ENCODE measurements at regions not wholly inside any gene's neighbourhood (a gene's known extent, or its start where the extent isn't known, plus 50 kb on each side); places are given as distances from the start of the nearest gene placed in this dataset.
A peak's percentile ranks its signal among the peaks of the same experiment; 100 is the strongest.

DNA sequence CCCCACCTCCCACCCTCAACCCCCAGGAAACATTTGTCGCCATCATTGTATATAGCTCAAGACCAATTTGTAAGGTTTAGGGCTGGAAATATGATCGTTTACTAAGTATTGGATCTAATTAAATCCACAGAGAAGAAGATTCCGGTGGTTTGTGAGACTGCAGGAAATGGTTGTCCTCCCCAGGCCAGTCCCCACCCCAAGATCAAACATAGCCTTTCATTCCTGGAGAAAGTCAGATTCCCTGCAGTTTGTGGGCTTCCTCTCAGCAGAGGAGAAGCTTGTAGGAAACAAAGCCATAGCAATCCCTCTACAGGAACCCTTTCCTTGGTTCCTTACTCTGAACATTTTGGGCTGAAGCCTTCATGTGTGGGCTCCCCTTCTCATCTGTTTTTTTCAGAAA, 79.2 kb upstream of the TBCA start:
- in situ Hi-C loops (cut with MboI; ENCODE audit: low pct_unique_long_range_greater_than_20kb in 2 of 9, low sequenced_read_pairs in 9 of 9, unreplicated experiment in 9 of 9), result loop anchor here in 2 of 9 experiments (25.0 kb wide), 2 partner anchors 107 to 132 kb away; no protein-coding TSS in a partner anchor
- Histone ChIP-seq H3K4me3 (no peak overlapping the region), H3K27ac (no peak overlapping the region), H3K4me1 (replicated peaks in 1 of 2) (peaks cover 17 to 19% of the 10 kb centered on the region in 2 donors)
- WGBS, 10 experiments, result 0 to 77% (median 47%) methylated on average over 1 to 3 of the region's 3 CpGs; no CpG with 5 or more reads in 1 of the 10 experiments
- no peak for ATAC-seq (replicated peaks in 6 of 8)

DNA sequence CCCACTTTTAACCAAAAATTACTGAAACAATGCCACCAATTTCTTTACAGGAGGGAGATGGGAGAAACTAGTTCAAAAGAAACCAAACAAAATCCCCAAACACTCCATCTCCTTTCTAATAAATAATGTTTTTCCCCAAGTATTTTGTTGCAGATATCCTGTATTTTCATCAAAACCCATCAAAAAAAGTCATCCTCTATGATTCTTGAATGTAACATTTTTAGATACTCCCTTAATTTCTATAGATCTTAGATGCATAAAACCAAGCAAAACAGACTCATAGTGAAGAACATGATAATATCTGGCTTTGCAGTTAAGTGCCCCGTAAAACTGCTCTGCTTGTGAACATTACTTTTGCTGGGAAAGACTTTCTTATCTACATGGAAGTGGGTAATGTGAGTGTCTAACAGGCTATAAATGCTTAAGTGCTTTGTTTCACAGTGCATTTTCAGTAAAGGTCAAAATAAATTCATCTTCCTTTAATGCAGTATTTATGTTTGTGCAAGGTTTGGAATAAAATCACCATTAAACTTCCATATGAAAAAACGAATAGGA, 77.3 kb upstream of the TBCA start:
- H3K4me1 ChIP-seq (replicated peaks in 1 of 2), result peaks cover 18 to 21% of the 10 kb centered on the region in 2 donors
- no peak overlapping the region for H3K27ac ChIP-seq
- WGBS, 10 experiments, result 4 to 60% (median 31%) methylated on average over 1 to 2 of the region's 2 CpGs; no CpG with 5 or more reads in 1 of the 10 experiments
- H3K4me3 ChIP-seq, result no peak overlapping the region
- ATAC-seq (replicated peaks in 6 of 8), result no peak
- in situ Hi-C loops (cut with MboI; ENCODE audit: low pct_unique_long_range_greater_than_20kb in 2 of 9, low sequenced_read_pairs in 9 of 9, unreplicated experiment in 9 of 9), result loop anchor here in 2 of 9 experiments (25.0 kb wide), 2 partner anchors 109 to 134 kb away; no protein-coding TSS in a partner anchor

DNA sequence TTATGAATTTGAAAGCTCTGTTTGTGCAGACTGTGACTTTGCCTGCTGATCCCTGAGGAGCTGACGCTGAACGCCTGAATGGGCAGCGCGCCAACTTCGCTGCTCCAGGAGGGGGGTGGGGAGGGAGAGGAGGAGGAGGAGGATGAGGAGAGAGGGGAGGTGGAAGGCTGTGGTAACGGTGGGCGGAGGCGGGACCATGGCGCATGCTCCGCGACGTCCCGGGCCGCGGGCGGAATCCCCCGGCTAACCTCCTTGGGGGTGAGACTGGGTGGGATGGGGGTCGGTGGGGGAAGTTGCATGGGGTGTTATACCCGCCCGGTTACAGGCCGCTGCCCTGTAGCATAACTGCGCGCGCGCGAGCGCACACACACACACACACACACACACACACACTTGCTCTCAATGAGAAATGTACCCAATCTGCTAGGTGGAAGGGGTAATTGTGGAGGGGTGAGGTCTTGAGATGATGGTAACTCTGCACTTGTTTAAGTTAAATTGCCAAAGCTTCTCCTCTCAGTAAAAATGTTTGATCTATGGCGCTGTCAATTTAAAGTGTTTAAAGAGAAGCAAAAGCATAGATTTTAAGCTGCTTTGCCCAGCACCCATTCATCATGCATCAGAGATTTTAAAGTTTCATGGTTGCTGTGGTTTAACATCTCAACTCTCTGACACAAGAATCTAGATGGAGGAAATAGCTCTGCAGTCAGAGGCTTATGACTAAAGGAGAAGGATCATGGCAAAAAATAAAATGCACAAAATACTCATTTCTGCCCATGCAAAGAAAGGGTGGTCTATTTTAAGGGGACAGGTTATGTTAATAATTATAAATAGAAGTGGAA, 76.6 kb upstream of the TBCA start:
- peak in 6 of 8 experiments; percentile 17 to 62 (median 26) for ATAC-seq (replicated peaks in 6 of 8)
- in situ Hi-C loops (cut with MboI; ENCODE audit: low pct_unique_long_range_greater_than_20kb in 2 of 9, low sequenced_read_pairs in 9 of 9, unreplicated experiment in 9 of 9), result loop anchor here in 2 of 9 experiments (25.0 kb wide), 2 partner anchors 110 to 135 kb away; no protein-coding TSS in a partner anchor
- WGBS, 10 experiments, result 0 to 80% (median 33%) methylated on average over 1 to 5 of the region's 28 CpGs; no CpG with 5 or more reads in 3 of the 10 experiments
- Histone ChIP-seq H3K4me1 (replicated peaks in 1 of 2) (peaks cover 21 to 24% of the 10 kb centered on the region in 2 donors), H3K27ac (no peak overlapping the region), H3K4me3 (peak overlapping the region; percentile 9 to 37 (median 27))

DNA sequence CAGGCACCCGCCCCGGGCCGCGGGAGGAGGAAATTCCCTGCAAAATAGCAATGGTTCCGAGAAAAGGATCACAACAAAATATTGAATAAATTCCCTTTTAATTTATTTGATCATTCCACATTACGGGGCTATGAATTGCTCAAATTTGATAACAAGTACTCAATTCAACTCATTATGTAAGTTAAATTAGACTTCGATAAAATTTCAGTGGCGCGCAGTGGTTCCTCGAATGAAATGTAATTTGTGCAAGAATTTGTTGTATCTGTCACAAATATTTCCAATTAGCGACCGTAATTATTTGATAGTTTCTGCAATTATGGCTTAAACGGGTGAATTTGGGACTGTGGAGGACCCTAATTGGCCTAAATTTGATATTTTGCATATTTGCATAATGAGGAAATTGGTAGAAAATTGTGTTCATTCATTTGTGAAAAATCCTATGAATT, 76.0 kb upstream of the TBCA start:
- Histone ChIP-seq H3K27ac (no peak overlapping the region), H3K4me1 (replicated peaks in 1 of 2) (peaks cover 27 to 30% of the 10 kb centered on the region in 2 donors), H3K4me3 (peak overlapping the region; percentile 11 to 37 (median 27))
- in situ Hi-C loops (cut with MboI; ENCODE audit: low pct_unique_long_range_greater_than_20kb in 2 of 9, low sequenced_read_pairs in 9 of 9, unreplicated experiment in 9 of 9), result loop anchor here in 2 of 9 experiments (25.0 kb wide), 2 partner anchors 110 to 135 kb away; no protein-coding TSS in a partner anchor
- no peak for ATAC-seq (replicated peaks in 6 of 8)
- 0 to 4% (median 1%) methylated on average over 3 to 12 of the region's 13 CpGs; no CpG with 5 or more reads in 2 of the 10 experiments for WGBS, 10 experiments

DNA sequence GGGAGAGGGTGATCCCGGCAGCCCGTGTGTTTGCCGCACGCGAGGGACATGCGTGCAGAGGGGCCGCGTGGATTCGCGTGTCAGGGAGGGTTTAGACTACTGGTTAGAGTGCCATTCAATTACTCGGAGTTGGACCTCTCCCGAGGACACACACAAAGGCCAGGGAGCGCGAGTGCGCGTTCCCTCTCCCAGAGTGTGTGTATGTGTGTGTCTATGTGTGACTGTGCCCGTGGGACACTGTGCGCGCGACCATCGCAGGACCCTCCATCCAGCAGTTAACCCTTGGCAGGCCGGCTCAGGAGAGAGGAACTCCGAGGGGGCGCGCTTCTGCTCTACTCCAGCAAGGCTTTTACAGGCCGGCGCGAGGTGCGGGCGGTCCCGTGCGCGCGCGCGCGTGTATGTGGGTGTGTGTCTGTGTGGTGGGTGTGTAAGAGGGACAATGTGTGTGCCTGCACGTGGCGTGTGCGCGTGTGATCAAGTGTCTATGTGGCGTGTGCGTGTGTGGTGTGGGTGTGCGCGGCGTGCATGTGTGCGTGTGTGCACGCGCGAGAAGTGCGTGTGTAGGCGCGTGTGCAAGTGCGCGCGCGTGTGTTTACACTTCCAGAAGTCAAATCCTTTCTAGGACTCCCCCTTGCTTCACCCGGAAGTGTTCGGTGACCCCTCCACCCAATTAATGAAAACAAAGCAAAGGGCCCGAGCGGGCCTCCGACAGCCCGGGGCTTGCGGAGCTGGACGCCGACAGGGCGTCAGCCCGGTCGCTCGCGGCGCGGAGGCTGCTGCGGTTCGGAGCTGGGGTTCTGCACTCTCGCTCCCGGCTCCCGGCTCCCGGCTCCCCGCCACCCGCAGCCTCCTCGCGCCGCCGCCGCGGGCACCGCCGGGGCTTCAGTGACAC, 75.3 kb upstream of the TBCA start:
- Histone ChIP-seq H3K27ac (no peak overlapping the region), H3K4me3 (peak overlapping the region; percentile 11 to 37 (median 27)), H3K4me1 (replicated peaks in 1 of 2) (peaks cover 33 to 37% of the 10 kb centered on the region in 2 donors)
- ATAC-seq (replicated peaks in 6 of 8), result peak in 6 of 8 experiments; percentile 15 to 73 (median 37)
- 0 to 53% (median 6%) methylated on average over 2 to 31 of the region's 89 CpGs; no CpG with 5 or more reads in 4 of the 10 experiments for WGBS, 10 experiments
- in situ Hi-C loops (cut with MboI; ENCODE audit: low pct_unique_long_range_greater_than_20kb in 2 of 9, low sequenced_read_pairs in 9 of 9, unreplicated experiment in 9 of 9), result loop anchor here in 2 of 9 experiments (25.0 kb wide), 2 partner anchors 111 to 136 kb away; no protein-coding TSS in a partner anchor

DNA sequence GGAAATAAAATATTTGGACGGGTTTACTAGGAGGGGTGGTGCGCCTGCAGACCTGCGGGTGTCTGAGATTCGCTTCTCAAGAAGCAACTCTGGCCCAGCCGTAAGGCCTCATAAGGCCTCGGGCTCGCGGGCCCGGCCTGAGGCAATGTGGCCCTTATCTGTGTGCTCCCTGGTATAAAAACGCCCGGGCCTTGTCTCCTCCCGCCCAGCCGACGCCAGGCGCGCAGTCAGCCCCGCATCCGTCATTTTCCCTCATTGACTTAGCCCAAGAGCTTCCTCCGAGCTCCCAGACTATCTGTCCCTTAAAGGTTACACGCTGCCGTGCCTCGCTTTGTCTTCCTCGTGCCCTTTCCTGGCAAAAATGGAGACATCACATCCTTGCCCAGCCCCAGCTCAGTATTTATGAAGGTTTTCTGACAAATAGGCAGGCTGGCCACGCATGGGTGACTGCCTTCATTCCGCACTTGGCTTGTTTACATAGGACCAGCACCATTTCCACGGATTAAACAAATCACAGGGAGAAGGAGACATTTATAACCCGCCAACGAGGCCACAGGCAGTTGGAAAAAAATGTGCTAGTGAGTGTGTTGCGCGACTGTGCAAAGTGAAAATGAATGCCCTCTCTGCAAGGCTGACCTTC, 74.5 kb upstream of the TBCA start:
- Histone ChIP-seq H3K4me1 (replicated peaks in 1 of 2) (peaks cover 35 to 40% of the 10 kb centered on the region in 2 donors), H3K4me3 (peak overlapping the region in 1 of 5 donors; percentile 22), H3K27ac (no peak overlapping the region)
- in situ Hi-C loops (cut with MboI; ENCODE audit: low pct_unique_long_range_greater_than_20kb in 2 of 9, low sequenced_read_pairs in 9 of 9, unreplicated experiment in 9 of 9), result loop anchor here in 2 of 9 experiments (25.0 kb wide), 2 partner anchors 112 to 137 kb away; no protein-coding TSS in a partner anchor
- 0 to 94% (median 27%) methylated on average over 1 to 20 of the region's 30 CpGs for WGBS, 10 experiments
- ATAC-seq (replicated peaks in 6 of 8), result peak in 2 of 8 experiments; percentile 8 to 11

DNA sequence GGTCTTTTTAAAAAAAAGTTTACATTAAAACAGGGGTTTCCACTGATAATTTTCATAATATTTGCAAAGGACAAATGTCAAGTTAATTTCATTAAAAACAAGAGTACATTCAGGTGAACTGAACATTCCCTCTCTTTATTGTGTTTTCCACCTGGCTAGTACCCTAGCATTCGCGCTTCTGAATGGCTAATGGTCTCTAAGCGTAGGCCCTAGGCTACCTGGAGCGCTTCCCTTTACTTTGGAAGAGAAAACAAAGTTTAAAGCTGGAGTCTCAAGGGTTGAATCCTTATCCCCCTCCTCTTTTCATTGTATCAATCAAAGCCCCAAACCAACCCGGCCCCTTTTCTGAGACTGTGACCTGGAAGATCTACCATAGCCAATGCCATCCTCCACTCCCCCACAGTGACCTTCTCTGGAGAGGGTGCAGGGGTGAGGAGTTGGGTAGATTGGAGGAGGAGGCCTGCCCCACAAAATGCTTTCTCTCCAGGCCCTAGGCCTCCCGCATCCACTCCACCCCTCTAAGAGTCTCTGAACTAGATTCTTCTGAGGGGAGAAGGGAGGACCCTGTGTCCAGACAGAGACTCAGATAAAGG, 73.3 kb upstream of the TBCA start:
- WGBS, 10 experiments, result 33 to 100% (median 58%) methylated on average over 1 to 5 of the region's 6 CpGs; no CpG with 5 or more reads in 5 of the 10 experiments
- no peak for ATAC-seq (replicated peaks in 6 of 8)
- Histone ChIP-seq H3K27ac (no peak overlapping the region), H3K4me1 (replicated peaks in 1 of 2) (peaks cover 40% of the 10 kb centered on the region in 2 donors), H3K4me3 (no peak overlapping the region)
- in situ Hi-C loops (cut with MboI; ENCODE audit: low pct_unique_long_range_greater_than_20kb in 2 of 9, low sequenced_read_pairs in 9 of 9, unreplicated experiment in 9 of 9), result loop anchor here in 1 of 9 experiments (25.0 kb wide), 1 partner anchor 212 kb away; the partner anchor contains the start of gene OTP

DNA sequence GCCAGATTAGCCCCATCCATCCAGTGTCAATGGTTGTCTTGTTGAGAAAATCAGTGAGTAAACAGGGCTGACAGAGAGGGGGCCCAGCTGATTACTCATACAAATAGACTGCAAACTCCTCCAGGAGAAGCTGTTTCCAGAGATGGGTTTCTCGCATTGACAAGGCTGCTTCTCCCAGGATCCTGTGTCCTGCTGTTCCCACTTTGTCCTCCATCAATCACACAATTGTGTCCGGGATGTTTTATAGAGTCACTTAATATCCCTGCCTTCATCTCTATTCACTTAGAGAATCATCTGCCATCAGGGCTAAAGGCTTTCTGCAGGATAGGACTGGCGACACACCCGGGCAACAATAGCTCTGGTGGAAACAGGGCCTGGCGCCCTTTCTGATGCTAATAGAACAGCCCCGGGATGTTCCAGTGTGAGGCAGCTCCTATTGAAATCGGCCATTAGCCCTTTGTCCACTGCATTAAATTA, 71.7 kb upstream of the TBCA start:
- WGBS, 10 experiments, result 0 to 100% (median 14%) methylated on average over 1 to 4 of the region's 7 CpGs; no CpG with 5 or more reads in 1 of the 10 experiments
- peak in 5 of 8 experiments; percentile 87 to 90 (median 88) for ATAC-seq (replicated peaks in 6 of 8)
- Histone ChIP-seq H3K4me1 (replicated peaks in 1 of 2) (peaks cover 44 to 45% of the 10 kb centered on the region in 2 donors), H3K4me3 (no peak overlapping the region), H3K27ac (no peak overlapping the region)
- in situ Hi-C loops (cut with MboI; ENCODE audit: low pct_unique_long_range_greater_than_20kb in 2 of 9, low sequenced_read_pairs in 9 of 9, unreplicated experiment in 9 of 9), result loop anchor here in 1 of 9 experiments (25.0 kb wide), 1 partner anchor 211 kb away; the partner anchor contains the start of gene OTP

DNA sequence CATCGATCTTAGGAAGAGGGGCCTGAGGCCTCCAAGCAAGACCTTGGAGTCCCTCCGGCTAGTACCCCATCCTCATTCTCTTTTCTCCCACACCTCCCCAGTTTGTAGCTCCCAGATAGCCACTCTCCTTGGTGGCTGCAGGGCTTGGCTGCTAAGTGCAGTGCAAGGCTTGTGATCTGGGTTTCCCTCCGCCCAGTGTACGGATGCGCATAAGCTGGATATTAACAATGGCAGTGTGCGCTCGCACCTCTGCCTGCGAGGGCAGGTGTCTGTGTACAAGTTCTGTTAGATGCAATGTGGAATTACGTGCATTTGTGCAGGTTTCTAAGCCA, 71.0 kb upstream of the TBCA start:
- Histone ChIP-seq H3K4me3 (no peak overlapping the region), H3K27ac (peak overlapping the region in 1 of 2 donors; percentile 6), H3K4me1 (replicated peaks in 1 of 2) (peaks cover 39 to 45% of the 10 kb centered on the region in 2 donors)
- 0 to 100% (median 30%) methylated on average over 1 to 8 of the region's 9 CpGs; no CpG with 5 or more reads in 3 of the 10 experiments for WGBS, 10 experiments
- peak in 2 of 8 experiments; percentile 10 to 44 for ATAC-seq (replicated peaks in 6 of 8)
- in situ Hi-C loops (cut with MboI; ENCODE audit: low pct_unique_long_range_greater_than_20kb in 2 of 9, low sequenced_read_pairs in 9 of 9, unreplicated experiment in 9 of 9), result loop anchor here in 1 of 9 experiments (25.0 kb wide), 1 partner anchor 210 kb away; the partner anchor contains the start of gene OTP

DNA sequence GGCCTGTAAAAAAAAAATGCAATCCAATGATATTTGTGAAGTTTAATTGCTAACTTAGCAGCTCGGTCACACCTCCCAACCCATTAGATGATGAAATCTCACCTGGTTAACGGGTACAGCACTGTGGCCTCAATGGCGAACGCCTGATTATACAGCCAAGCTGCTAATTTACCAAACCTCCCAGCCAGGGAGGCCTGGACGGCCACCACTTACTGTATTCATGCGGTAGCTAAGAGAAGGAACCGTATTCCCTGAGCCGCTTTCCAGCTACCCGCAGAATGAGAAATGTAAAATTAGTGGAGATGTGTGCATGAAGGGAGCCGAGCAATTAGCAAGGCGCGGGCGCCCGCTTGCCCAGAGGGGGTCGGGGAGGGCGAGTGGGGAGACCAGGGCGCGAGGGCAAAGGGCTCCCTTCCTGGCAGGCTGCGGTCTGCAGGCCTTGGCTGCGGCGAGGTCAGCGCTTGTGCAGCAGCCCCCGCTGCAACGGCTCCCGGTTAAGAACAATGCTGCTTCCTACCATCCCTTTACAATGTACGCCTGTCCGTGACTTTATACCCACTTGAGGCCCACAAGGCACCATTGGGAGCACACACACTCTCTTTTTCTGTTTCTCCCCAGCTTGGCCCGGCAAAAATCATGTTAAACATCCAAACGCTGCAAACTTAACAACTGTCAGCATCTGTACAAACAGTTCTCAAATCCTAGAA, 70.4 kb upstream of the TBCA start:
- WGBS, 10 experiments, result 0 to 100% (median 64%) methylated on average over 1 to 7 of the region's 29 CpGs
- no peak overlapping the region for H3K4me3 ChIP-seq
- H3K4me1 ChIP-seq (replicated peaks in 1 of 2), result peaks cover 36 to 40% of the 10 kb centered on the region in 2 donors
- in situ Hi-C loops (cut with MboI; ENCODE audit: low pct_unique_long_range_greater_than_20kb in 2 of 9, low sequenced_read_pairs in 9 of 9, unreplicated experiment in 9 of 9), result loop anchor here in 1 of 9 experiments (25.0 kb wide), 1 partner anchor 209 kb away; the partner anchor contains the start of gene OTP
- no peak for ATAC-seq (replicated peaks in 6 of 8)
- H3K27ac ChIP-seq, result no peak overlapping the region

DNA sequence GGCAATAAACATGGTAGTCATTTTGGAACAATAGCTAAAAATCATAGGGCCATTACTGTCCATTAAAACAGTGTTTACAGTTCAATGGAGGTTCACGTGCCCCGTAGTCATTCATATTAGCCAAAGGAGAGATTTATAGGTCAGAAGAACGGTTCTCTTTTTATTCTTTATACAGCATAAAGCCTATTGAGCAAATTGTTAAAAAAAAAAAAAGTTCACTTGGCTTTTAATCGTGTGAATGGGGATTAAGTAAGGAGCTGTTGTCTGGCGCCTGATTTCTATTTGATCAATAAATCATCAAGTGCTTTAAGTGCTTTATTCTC, 69.1 kb upstream of the TBCA start:
- Histone ChIP-seq H3K27ac (no peak overlapping the region), H3K4me3 (no peak overlapping the region), H3K4me1 (replicated peaks in 1 of 2) (peaks cover 25 to 28% of the 10 kb centered on the region in 2 donors)
- in situ Hi-C loops (cut with MboI; ENCODE audit: low pct_unique_long_range_greater_than_20kb in 2 of 9, low sequenced_read_pairs in 9 of 9, unreplicated experiment in 9 of 9), result loop anchor here in 1 of 9 experiments (25.0 kb wide), 1 partner anchor 208 kb away; the partner anchor contains the start of gene OTP
- 22 to 100% (median 60%) methylated on average over 2 to 5 of the region's 5 CpGs for WGBS, 10 experiments
- no peak for ATAC-seq (replicated peaks in 6 of 8)

Measured in motor neuron (in vitro differentiated cells).